Islet precursor cell (in vitro differentiated cells): ENCODE measurements at regions not wholly inside any gene's neighbourhood (a gene's known extent, or its start where the extent isn't known, plus 50 kb on each side); places are given as distances from the start of the nearest gene placed in this dataset.

Experiments used
- DNase-seq: peaks from one replicate; pipeline ENCODE4 v3.0.0-alpha.2; 2018

GRCh38 chr9:88766778-88767503 lies 224.3 kb upstream of the S1PR3 start:
- no peak for DNase-seq

- DNase-seq: no peak
These were observed 223.8 kb upstream of the S1PR3 start for GRCh38 chr9:88767504-88767790.

GRCh38 chr9:88772575-88772974 lies 218.7 kb upstream of the S1PR3 start:
- no peak for DNase-seq

- DNase-seq: no peak
These were observed 218.1 kb upstream of the S1PR3 start for GRCh38 chr9:88773126-88773525.

GRCh38 chr9:88773627-88774244 lies 217.5 kb upstream of the S1PR3 start:
- no peak for DNase-seq

GRCh38 chr9:88775037-88775471 lies 216.2 kb upstream of the S1PR3 start:
- DNase-seq: no peak

- DNase-seq: no peak
These were observed 215.7 kb upstream of the S1PR3 start for GRCh38 chr9:88775559-88775958.

GRCh38 chr9:88775966-88776365 lies 215.3 kb upstream of the S1PR3 start:
- DNase-seq: no peak

GRCh38 chr9:88776717-88777497 lies 214.4 kb upstream of the S1PR3 start:
- no peak for DNase-seq

- DNase-seq: no peak
These were observed 213.6 kb upstream of the S1PR3 start for GRCh38 chr9:88777498-88778312.

- peak; percentile 83 for DNase-seq
These were observed 209.5 kb upstream of the S1PR3 start for GRCh38 chr9:88781628-88782391.

GRCh38 chr9:88782931-88783710 lies 208.1 kb upstream of the S1PR3 start:
- DNase-seq: peak; percentile 87

- no peak for DNase-seq
These were observed 207.6 kb upstream of the S1PR3 start for GRCh38 chr9:88783711-88784083.

- DNase-seq: no peak
These were observed 206.3 kb upstream of the S1PR3 start for GRCh38 chr9:88784960-88785359.

GRCh38 chr9:88786291-88787079 lies 204.8 kb upstream of the S1PR3 start:
- no peak for DNase-seq

GRCh38 chr9:88789785-88790184 lies 201.5 kb upstream of the S1PR3 start:
- no peak for DNase-seq

GRCh38 chr9:88791105-88791805 lies 200.0 kb upstream of the S1PR3 start:
- DNase-seq: no peak

- DNase-seq: no peak
These were observed 198.8 kb upstream of the S1PR3 start for GRCh38 chr9:88792502-88792901.

- DNase-seq: no peak
These were observed 197.2 kb upstream of the S1PR3 start for GRCh38 chr9:88794100-88794499.

GRCh38 chr9:88796947-88797346 lies 194.3 kb upstream of the S1PR3 start:
- no peak for DNase-seq
